Activated CD4-positive, alpha-beta memory T cell treated with anti-CD3 and anti-CD28 coated beads, Interleukin-2, amount 10 ng/mL, durations not matched to agents 7 days and 5 days (primary cell): ENCODE measurements at regions not wholly inside any gene's neighbourhood (a gene's known extent, or its start where the extent isn't known, plus 50 kb on each side); places are given as distances from the start of the nearest gene placed in this dataset.
"Not testable (repeated sequence)": the region's sequence is repeated elsewhere in the genome, so short reads cannot be mapped to it uniquely, and the experiment has no call there.

Experiments
- CTCF ChIA-PET: fragments of 350-600 bp; sonication (Branson Sonifier 250); formaldehyde crosslinking; loops from one replicate; lab custom pipeline; 2021; ENCODE audit warnings: antibody characterized with exemption, inconsistent platforms; lab: Charles Lee
- POLR2A ChIA-PET: fragments of 350-600 bp; sonication (Branson Sonifier 250); formaldehyde crosslinking; loops from one replicate; lab custom pipeline; 2021; ENCODE audit warnings: antibody characterized with exemption; lab: Charles Lee
- DNase-seq: peaks from one replicate; pipeline ENCODE4 v3.0.0-alpha.2; 2020
- H3K27ac Mint-ChIP-seq: one replicate; pipeline ENCODE4 v1.8.0; 2021; ENCODE audit warnings: mild to moderate bottlenecking, mixed read lengths
- H3K27me3 Mint-ChIP-seq: one replicate; pipeline ENCODE4 v1.8.0; 2021; ENCODE audit warnings: mixed read lengths
- H3K36me3 Mint-ChIP-seq: one replicate; pipeline ENCODE4 v1.8.0; 2021; ENCODE audit warnings: low read depth, mixed read lengths
- H3K4me1 Mint-ChIP-seq: one replicate; pipeline ENCODE4 v1.8.0; 2021; ENCODE audit warnings: mixed read lengths
- H3K4me3 Mint-ChIP-seq: one replicate; pipeline ENCODE4 v1.8.0; 2021; ENCODE audit warnings: mild to moderate bottlenecking, mixed read lengths
- H3K9me3 Mint-ChIP-seq: one replicate; pipeline ENCODE4 v1.8.0; 2021; ENCODE audit warnings: mixed read lengths

DNA sequence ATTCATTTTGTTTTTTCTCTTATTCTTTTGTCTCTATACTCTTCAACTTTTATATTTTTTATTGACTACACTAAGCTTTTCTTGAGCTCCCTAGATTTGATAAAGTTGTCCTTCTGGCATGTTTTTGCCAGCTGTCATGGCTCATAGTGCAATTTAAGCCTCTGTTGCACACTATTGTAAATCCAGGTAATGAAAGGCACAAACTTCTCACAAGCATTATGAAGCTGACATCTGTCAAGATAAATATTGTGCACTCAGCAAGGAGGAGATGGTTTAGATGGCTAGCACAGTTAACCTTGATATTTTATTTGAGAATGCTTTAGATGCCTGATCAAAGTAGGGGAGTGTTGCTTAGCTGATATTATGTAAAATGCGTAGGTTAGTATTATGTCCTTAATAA is 1280.9 kb downstream of the NSUN3 start:
- Mint-ChIP-seq H3K9me3 (no peaks in the 10 kb centered on the region), H3K4me1 (no peaks in the 10 kb centered on the region), H3K36me3 (no peaks in the 10 kb centered on the region), H3K27me3 (no peaks in the 10 kb centered on the region), H3K4me3 (no peak overlapping the region), H3K27ac (no peak overlapping the region)
- ChIA-PET CTCF (no interaction called here), POLR2A (no interaction called here)
- DNase-seq = no peak

DNA sequence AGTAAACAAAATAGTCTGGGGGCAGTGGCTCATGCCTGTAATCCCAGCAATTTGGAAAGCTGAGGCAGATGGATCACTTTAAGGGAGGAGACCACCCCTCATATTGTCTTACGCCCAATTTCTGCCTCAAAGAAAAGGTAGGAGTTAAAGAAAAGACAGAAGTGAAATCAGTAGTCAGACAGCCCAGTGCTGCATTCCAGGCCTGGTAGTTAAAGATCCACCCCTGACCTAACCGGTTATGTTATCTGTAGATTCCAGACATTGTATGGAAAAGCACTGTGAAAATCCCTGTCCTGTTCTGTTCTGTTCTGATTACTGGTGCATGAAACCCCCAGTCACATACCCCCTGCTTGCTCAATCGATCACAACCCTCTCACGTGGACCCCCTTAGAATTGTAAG is 1285.1 kb downstream of the NSUN3 start:
- POLR2A ChIA-PET, H3K9me3 Mint-ChIP-seq, CTCF ChIA-PET: not testable (repeated sequence)

DNA sequence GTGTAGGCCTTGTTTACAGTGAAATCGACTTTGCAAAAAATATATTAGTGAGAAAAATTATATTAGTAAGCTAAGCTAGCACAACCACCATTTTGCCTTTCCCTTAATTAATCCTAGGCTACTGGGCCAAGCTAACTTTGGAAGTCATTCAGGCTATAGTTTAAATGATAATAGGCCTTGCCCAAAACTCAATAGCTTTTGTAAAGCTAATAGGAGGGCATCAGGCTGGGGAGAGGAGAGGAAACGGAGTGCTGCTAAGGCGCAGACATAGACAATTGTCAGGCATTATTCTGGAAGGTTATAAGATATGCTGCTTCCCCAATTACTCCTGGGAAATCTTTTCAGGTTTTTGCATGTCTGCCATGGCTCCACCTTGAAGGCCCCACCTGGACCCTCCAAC is 1286.0 kb downstream of the NSUN3 start:
- CTCF ChIA-PET = no interaction called here
- Mint-ChIP-seq H3K27me3 (no peaks in the 10 kb centered on the region), H3K36me3 (no peaks in the 10 kb centered on the region), H3K4me3 (no peak overlapping the region), H3K9me3 (no peaks in the 10 kb centered on the region), H3K4me1 (no peaks in the 10 kb centered on the region), H3K27ac (no peak overlapping the region)
- POLR2A ChIA-PET = no interaction called here
- DNase-seq = no peak

More for the DNA sequence above, 1285.1 kb downstream of the NSUN3 start:
- not testable (repeated sequence) for H3K27ac Mint-ChIP-seq, DNase-seq, H3K4me3 Mint-ChIP-seq, H3K4me1 Mint-ChIP-seq, H3K36me3 Mint-ChIP-seq, H3K27me3 Mint-ChIP-seq

DNA sequence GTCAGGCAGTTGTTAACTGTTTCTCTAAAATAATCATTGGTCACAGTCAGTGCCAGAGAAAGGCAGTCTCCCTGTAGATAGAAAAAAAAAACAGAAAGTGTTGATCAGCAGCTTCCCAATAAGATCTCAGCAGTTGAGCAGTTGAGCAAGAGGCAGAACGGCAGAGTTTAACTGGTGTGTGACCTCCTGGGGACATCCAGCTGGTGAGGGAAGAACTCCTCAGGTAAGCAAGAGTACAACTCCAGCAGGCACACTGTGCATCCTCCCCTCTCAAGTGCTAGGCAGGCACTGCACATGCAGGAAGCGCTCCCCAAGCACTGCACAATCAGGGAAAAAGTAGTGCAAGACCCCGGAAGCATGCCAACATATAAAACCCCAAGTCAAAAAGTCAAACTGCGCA is 1287.2 kb downstream of the NSUN3 start:
- CTCF ChIA-PET = no interaction called here
- no peak overlapping the region for H3K4me3 Mint-ChIP-seq
- H3K27ac Mint-ChIP-seq = no peak overlapping the region
- no peaks in the 10 kb centered on the region for H3K27me3 Mint-ChIP-seq
- H3K4me1 Mint-ChIP-seq = no peaks in the 10 kb centered on the region
- DNase-seq = no peak
- POLR2A ChIA-PET = no interaction called here
- no peaks in the 10 kb centered on the region for H3K9me3 Mint-ChIP-seq
- no peaks in the 10 kb centered on the region for H3K36me3 Mint-ChIP-seq

DNA sequence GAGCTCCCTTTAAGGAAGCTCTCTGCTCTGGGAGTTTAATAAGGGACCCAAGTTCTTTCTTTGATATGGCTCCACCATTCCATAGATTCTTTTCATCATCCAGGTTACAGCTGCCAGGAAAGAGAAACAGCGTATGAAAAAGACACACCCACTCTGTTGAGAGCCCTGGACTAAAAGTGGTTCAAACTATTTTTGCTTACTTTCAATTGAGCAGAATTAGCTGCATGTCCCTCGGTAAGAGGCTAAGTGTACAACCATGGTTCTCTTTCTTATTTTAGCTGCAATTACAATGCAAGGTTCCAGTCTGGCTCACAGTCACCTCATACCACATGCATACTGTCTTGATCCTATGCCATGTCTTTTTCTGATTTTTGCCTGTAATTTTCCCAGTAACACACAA is 1288.3 kb downstream of the NSUN3 start:
- H3K27ac Mint-ChIP-seq = no peak overlapping the region
- CTCF ChIA-PET = no interaction called here
- no peak overlapping the region for H3K4me3 Mint-ChIP-seq
- H3K4me1 Mint-ChIP-seq = no peaks in the 10 kb centered on the region
- DNase-seq = no peak
- H3K36me3 Mint-ChIP-seq = no peaks in the 10 kb centered on the region
- POLR2A ChIA-PET = no interaction called here
- H3K9me3 Mint-ChIP-seq = no peaks in the 10 kb centered on the region
- H3K27me3 Mint-ChIP-seq = no peaks in the 10 kb centered on the region

DNA sequence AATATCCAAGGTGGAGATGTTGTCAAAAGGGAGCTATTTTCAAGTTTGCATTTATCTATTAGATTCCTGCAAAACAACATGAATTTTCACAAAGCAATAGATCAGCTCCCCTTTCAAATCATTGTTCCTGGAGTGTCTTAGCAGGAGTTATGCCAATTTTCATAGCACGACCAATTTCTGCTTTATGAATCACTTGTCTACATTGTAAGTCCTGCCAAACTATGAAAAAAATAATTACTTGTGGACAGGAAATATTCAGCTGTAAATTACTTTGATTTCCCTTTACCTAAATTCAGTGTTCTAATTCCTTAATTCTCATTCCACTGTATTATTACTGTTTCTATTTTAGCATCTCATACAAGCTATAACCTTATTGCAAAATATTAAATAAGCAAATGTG is 1289.6 kb downstream of the NSUN3 start:
- no peaks in the 10 kb centered on the region for H3K9me3 Mint-ChIP-seq
- H3K4me3 Mint-ChIP-seq = no peak overlapping the region
- no peaks in the 10 kb centered on the region for H3K27me3 Mint-ChIP-seq
- no peaks in the 10 kb centered on the region for H3K36me3 Mint-ChIP-seq
- H3K4me1 Mint-ChIP-seq = no peaks in the 10 kb centered on the region
- no peak overlapping the region for H3K27ac Mint-ChIP-seq
- CTCF ChIA-PET = no interaction called here
- DNase-seq = no peak
- POLR2A ChIA-PET = no interaction called here

DNA sequence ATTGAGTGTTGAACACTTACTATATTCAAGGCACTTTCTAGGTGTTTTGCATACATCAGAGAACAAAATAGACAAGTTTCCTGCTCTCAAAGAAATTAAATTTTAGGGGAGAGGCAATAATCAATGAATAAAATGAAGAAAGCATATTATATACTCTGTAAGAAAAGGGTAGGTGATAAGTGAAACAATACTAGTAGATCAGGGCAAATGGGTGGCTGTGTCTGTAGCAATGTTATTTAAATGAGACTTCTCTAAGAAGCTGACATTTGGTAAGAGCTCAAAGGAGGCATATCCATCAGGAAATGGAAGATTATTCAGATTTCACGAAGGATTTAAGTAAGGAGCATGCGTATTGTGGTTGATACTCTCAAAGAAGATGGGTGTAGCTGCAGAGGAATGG is 1291.6 kb downstream of the NSUN3 start:
- CTCF ChIA-PET = no interaction called here
- no peak overlapping the region for H3K27ac Mint-ChIP-seq

DNA sequence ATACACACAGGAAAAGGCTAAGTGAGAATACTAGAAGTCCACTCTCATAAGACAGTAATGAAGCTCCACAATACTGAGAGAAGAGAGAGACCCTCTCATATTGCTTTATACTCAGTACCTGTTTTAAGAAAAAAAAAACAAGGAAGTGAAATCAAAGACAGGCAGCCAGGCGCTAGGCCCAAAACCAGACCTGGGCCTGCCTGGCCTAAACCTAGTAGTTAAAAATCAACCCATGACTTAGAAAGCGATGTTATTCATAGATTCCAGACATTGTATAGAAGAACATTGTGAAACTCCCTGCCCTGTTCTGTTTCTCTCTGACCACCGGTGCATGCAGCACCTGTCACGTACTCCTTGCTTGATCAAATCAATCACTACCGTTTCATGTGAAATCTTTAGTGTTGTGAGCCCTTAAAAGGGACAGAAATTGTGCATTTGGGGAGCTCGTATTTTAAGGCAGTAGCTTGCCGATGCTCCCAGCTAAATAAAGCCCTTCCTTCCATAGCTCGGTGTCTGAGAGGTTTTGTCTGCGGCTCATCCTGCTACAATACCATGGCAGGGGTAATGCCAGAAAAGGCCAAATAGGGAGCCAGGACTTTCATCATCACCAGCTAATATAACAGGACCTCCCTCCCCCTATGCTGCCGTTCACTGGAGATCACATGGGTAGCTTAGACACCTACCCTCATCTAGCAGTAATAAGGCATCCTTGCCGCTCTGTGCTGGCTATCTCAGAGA is 1294.1 kb downstream of the NSUN3 start:
- Mint-ChIP-seq H3K4me1 (no peaks in the 10 kb centered on the region), H3K36me3 (no peaks in the 10 kb centered on the region), H3K4me3 (no peak overlapping the region), H3K9me3 (no peaks in the 10 kb centered on the region), H3K27me3 (no peaks in the 10 kb centered on the region), H3K27ac (no peak overlapping the region)
- CTCF ChIA-PET = no interaction called here
- DNase-seq = no peak
- POLR2A ChIA-PET = no interaction called here

More for the DNA sequence above, 1291.6 kb downstream of the NSUN3 start:
- Mint-ChIP-seq H3K4me1 (no peaks in the 10 kb centered on the region), H3K9me3 (no peaks in the 10 kb centered on the region), H3K27me3 (no peaks in the 10 kb centered on the region), H3K36me3 (no peaks in the 10 kb centered on the region), H3K4me3 (no peak overlapping the region)
- POLR2A ChIA-PET = no interaction called here
- no peak for DNase-seq

DNA sequence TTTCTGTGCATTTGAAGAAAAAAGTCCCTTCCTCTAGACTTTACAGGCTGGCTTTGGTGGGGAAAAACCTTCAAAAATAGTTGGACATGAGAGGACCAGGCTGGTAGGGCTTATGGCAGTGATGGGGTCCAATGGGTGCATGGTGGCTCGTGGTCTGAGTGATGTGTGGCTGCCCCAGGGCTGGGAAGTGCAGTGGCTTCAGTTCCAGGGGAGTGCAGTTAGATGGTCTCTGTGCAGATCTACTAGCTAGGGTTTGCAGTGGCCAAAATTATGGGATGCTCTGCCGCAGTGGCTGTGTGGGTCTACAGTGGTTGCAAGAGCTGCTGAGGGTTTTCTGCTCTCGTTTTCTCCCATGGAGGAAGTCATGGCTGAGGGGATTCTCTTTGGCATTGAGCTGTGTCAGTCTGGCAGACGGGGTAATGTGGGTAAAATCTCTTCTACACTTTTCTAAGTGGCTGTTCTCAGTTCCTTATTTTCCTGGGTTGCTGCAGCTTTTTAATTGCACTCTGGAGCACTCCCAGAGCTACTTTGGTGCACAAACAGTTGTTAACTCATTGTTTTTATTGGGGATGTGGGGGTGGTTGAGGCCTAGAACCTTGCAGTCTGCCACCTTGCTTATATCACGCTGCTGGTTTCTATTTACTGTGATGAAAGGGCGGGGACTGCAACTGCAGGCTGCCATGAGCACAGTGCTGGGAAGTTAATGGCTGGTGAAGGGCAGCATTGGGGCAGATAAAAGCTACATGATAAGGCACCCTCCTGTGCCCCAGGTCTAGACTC is 1324.6 kb downstream of the NSUN3 start:
- no peaks in the 10 kb centered on the region for H3K27me3 Mint-ChIP-seq
- CTCF ChIA-PET = no interaction called here
- H3K27ac Mint-ChIP-seq = no peak overlapping the region
- no peak overlapping the region for H3K4me3 Mint-ChIP-seq
- POLR2A ChIA-PET = no interaction called here
- no peaks in the 10 kb centered on the region for H3K9me3 Mint-ChIP-seq
- DNase-seq = no peak
- H3K4me1 Mint-ChIP-seq = no peaks in the 10 kb centered on the region
- no peaks in the 10 kb centered on the region for H3K36me3 Mint-ChIP-seq

DNA sequence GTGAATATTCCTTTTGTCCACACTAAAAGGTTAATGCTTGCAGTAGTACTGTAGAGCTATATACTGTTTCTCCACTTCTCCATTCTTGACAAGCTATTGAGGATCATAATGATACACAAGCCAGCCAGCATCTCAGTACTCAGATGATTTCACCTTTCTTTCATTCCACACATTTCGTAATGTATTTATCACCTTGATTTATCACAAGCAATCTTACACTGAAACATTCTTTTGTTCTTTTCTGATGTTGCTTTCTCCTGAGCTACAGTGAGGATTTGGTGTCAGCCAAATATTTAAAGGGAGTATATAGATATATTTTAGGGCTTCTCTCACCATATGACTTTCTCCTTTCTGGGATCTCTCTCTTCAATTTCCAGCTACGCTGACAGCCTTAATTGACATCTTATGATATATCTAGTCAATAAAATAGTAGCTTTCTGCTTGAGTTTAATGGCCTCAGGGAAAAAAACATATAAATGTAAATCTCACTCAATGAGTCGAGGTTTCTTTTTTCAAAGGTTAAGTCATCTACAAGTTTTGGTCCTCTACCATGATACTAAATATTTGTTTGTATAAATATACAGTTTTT is 1327.0 kb downstream of the NSUN3 start:
- H3K36me3 Mint-ChIP-seq = no peaks in the 10 kb centered on the region
- ChIA-PET POLR2A (no interaction called here), CTCF (no interaction called here)

DNA sequence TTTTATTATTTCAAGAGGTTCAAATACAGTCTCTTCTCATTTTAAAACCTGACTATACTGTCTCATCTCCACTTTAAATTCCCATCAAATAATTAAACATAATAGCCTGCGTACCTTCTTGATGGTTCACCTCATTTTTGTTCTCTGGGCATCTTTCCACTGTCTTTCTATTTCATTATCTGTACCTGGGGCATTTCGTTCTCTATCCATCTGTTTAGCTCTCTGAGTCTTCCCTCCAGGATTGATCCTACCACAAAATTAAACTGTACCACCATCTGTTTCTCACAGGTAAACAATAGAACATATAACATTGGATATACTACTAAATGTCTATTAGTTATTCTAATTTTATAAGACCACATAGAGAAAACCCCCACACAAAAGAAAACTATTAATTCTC is 1331.4 kb downstream of the NSUN3 start:
- CTCF ChIA-PET = no interaction called here
- H3K36me3 Mint-ChIP-seq = no peaks in the 10 kb centered on the region
- POLR2A ChIA-PET = no interaction called here
- H3K27me3 Mint-ChIP-seq = no peaks in the 10 kb centered on the region
- no peak for DNase-seq
- peaks cover 2% of the 10 kb centered on the region for H3K9me3 Mint-ChIP-seq
- H3K27ac Mint-ChIP-seq = no peak overlapping the region
- no peak overlapping the region for H3K4me3 Mint-ChIP-seq
- H3K4me1 Mint-ChIP-seq = no peaks in the 10 kb centered on the region

More for the DNA sequence above, 1327.0 kb downstream of the NSUN3 start:
- H3K27ac Mint-ChIP-seq = no peak overlapping the region
- no peaks in the 10 kb centered on the region for H3K4me1 Mint-ChIP-seq
- H3K27me3 Mint-ChIP-seq = no peaks in the 10 kb centered on the region
- H3K9me3 Mint-ChIP-seq = no peaks in the 10 kb centered on the region
- no peak for DNase-seq
- H3K4me3 Mint-ChIP-seq = no peak overlapping the region

DNA sequence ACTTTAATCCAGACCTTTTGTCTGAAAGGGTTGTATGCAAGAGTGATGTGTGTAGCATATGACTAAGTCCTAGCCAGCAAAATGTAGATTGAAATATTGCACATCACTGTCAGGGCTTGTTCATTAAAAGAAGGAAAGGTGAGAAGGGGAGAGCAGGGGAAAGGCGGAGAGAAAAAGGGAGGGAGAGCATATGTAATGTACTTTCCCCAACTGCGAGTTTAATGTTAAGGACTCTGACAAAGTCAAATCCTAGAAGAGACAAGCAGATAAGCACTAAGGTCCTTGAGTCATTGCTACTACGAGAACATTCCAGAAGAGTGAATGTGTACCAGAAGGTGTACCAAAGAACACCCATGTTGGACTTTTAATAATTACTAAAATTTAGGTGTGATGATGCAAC is 1336.7 kb downstream of the NSUN3 start:
- Mint-ChIP-seq H3K4me1 (no peaks in the 10 kb centered on the region), H3K27me3 (no peaks in the 10 kb centered on the region), H3K36me3 (no peaks in the 10 kb centered on the region), H3K9me3 (peaks cover 2% of the 10 kb centered on the region), H3K4me3 (no peak overlapping the region), H3K27ac (no peak overlapping the region)
- no peak for DNase-seq
- ChIA-PET POLR2A (no interaction called here), CTCF (no interaction called here)

DNA sequence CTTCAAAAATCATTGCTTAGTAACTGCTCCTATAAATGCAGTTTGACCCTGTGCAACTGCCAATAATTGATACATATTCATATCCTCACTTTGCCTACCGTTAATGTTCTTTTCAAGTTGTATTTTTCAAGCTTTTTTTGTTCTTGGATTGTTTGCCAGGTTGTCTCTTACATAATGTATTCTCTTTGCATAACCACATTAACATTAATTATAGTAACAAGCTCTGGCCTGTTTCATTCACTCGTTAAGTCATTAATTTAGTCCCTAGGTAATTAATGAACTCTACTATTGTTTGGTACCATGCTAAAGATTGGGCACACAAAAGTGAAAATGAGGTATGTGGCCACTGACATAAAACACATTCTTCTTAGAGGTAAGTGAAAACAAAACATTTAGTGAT is 1338.8 kb downstream of the NSUN3 start:
- H3K4me1 Mint-ChIP-seq = no peaks in the 10 kb centered on the region
- CTCF ChIA-PET = no interaction called here
- DNase-seq = no peak
- H3K36me3 Mint-ChIP-seq = no peaks in the 10 kb centered on the region
- POLR2A ChIA-PET = no interaction called here
- peaks cover 2% of the 10 kb centered on the region for H3K9me3 Mint-ChIP-seq
- H3K27ac Mint-ChIP-seq = no peak overlapping the region
- H3K4me3 Mint-ChIP-seq = no peak overlapping the region
- no peaks in the 10 kb centered on the region for H3K27me3 Mint-ChIP-seq
